ENCODE measurements at regions not wholly inside any gene's neighbourhood (a gene's known extent, or its start where the extent isn't known, plus 50 kb on each side); places are given as distances from the start of the nearest gene placed in this dataset.
"Not testable (repeated sequence)": the region's sequence is repeated elsewhere in the genome, so short reads cannot be mapped to it uniquely, and the experiment has no call there.

DNA sequence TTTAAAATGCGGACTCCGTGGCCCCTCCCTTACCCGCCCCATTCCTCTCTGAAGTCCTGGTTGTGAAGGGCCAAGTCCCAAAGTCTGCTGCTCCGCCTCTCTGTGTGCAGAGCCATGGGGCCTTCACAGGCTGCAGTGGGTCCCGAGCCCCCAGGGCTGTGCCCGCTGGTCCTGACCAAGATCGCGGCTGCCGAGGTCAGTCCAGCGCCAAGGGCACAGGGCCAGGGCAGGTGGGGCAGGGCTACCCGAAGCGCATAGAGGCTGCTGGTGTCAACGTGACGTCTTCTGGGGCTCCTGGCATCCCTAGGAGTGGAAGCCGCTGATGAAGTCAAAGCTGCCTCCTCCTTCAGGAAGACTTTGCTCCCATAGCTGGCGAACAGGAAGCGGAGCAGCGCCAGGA, 858.8 kb downstream of the TUBA3C start:
- ATAC-seq = not testable (repeated sequence)

- ATAC-seq = not testable (repeated sequence)
Measured at GRCh38 chr13:18319653-18320052, 862.0 kb downstream of the TUBA3C start.

- ATAC-seq = not testable (repeated sequence)
Measured at GRCh38 chr13:18303240-18303813, 878.3 kb downstream of the TUBA3C start.

DNA sequence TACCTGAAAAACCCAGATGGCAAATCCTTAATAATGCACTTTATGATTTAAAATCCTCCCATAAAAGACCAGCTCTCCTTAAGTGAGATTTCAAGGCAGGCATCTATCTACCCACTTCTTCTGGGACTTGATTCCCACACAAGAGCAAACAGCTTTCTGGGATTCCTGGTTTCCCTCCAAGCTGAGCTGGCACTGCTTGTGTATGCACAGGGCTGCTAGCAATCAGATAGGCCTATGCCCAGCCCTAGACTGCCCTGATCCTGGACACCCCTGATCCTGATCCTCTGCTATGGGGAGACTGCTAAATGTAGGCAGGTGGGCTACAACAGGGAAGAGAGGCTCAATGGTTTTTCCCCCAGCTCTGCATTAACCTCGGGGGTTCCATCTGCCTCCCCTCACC, 880.7 kb downstream of the TUBA3C start:
- not testable (repeated sequence) for ATAC-seq

DNA sequence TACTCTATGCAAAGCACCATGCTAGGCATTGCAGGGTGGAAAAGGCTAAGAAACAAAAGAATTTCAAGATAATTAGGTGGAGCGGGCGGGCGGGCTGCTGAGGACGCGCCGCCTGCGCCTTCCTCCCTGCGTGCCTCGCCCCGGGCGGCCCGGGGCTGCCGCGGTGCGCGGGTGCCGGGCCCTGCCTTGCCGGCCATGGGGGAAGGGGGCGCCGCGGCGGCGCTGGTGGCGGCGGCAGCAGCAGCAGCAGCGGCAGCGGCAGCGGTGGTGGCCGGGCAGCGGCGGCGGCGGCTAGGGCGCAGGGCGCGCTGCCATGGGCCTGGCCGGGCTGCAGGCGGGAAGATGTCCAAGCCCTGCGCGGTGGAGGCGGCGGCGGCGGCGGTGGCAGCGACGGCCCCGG, 884.3 kb downstream of the TUBA3C start:
- ATAC-seq = not testable (repeated sequence)

- ATAC-seq = not testable (repeated sequence)
Measured at GRCh38 chr13:18296617-18297016, 885.0 kb downstream of the TUBA3C start.

DNA sequence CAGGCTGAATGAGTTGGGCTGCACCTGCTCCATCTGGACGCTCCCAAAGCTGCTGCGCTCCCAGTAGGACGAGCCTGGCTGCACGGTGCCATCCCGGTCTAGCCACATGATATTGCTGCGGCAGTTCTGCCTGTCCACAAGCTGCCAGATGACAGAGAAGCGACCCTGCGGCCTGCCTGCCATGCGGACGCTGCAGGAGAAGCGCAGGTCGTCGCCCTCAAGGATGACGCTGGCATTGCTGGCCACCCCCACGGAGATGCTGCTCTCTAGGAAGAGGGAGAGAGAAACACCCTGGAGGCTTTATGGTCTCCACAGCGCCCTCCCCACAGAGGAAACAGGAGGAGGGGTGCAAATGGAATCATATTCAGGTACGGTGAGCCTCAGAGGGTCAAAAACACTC, 887.3 kb downstream of the TUBA3C start:
- ATAC-seq = not testable (repeated sequence)

GRCh38 chr13:18286848-18287247, 894.8 kb downstream of the TUBA3C start:
- not testable (repeated sequence) for ATAC-seq

DNA sequence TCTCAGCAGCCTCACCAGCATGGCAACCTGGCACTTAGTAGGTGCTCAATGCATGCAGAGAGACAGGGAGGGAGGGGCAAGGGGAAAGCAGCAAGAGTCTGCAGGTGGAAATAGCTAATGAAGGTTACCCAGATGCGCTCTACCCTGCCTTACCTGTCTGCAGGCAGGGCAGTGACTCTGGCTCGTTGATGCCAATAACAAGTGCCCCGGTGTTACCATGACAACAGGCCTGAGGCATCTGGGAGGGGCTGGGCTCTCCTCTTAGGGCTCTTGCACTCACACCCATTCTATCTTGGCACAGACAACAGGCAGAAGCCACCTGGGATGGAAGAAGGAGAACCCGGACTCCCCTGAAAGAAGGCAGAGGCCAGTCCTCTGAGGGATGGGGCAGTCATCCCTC, 896.0 kb downstream of the TUBA3C start:
- ATAC-seq = not testable (repeated sequence)

- ATAC-seq = not testable (repeated sequence)
Measured at GRCh38 chr13:18284040-18284439, 897.6 kb downstream of the TUBA3C start.

DNA sequence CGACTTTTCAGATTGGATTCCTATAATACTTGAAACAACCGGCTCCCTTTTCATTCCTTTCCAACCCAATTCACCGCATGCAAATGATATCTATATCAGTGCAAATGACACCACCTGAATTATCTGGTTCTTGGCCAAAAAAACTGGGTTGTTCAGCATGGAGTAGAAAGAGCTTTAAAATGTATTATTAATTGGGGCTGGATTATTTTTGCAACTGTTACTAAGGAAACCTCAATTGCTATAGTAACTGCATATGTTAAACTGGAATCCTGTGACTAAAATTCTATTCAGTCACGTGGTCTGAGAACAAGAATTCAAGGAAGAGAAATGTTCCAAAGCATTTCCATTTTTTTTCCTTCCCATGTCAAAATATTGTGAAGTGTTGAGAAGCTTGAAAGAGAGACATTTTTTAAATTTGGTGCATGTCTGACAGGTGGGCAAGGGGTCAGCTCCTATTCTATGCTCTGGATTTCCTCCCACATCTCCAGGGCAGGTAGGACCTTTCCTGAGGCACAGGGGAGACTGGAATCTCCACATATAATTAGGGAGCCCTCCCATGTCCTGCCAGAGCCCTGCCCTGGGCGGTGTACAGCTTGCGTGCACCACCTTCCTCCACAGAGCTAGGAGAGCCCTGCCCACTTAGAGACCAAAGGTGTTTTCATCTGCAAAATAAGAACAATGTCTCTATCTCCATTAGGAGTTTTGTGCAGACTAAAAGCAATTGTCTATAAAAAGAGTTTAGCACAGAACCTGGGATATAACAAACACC, 899.6 kb downstream of the TUBA3C start:
- ATAC-seq = not testable (repeated sequence)

GRCh38 chr13:18280904-18281828, 900.5 kb downstream of the TUBA3C start:
- not testable (repeated sequence) for ATAC-seq

DNA sequence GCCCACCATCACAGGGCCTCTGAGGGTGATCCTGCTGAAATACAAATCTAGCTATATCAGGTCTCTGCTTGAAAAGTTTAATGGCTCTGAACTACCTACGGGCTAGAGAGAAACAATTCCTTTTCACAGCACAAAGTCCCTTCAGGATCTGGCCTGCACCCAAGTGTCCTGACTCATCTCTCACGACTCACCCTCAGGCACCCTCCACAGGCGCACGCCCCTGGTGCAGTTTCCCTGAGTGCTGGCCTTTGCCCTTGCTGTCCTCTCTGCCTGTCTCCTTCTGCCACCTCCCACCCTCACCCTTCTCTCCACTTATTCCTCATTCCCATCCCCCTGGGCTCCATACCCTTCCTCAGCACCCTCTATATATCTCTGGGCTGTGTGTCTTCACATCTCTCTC, 901.7 kb downstream of the TUBA3C start:
- not testable (repeated sequence) for ATAC-seq

DNA sequence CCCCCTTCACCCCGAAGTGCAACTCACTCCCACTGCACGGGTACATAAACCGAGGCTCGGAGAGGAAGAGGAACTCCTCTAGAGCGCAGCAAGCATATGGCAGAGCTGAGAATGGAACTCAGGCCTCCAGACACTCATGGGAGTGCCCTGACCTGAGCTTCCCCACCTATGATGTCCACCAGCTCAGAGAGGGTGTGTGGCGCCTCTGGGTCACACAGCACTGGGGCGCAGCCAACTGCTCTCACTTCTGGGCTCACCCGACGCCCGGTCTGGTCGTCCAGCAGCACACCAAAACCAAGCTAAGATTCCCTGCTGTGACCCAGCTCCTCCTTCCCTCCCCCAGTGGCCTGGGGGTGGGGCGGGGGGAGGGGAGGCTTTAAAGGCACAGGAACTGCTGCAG, 904.3 kb downstream of the TUBA3C start:
- ATAC-seq = not testable (repeated sequence)

DNA sequence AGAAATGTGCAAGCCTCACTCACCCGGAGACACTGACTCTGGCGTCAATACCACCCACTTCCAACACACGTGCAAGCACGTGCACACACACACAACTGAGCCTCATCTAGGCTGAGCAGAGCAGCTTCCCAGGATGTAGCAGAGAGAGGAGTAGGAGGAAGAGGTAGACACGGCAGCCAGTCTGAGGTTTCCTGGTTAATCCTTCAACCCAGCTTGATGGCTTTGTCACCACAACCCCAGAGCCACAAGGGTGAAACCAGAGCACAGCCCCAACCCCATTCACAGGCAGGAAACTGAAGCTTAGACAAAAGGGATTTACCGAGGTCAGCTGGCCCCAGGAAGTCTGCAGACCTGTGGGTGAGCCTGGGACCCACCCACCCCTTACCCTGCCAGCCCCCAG, 905.3 kb downstream of the TUBA3C start:
- ATAC-seq = not testable (repeated sequence)

GRCh38 chr13:18273785-18274514, 907.7 kb downstream of the TUBA3C start:
- ATAC-seq = peak in 1 of 2 donors; percentile 48

DNA sequence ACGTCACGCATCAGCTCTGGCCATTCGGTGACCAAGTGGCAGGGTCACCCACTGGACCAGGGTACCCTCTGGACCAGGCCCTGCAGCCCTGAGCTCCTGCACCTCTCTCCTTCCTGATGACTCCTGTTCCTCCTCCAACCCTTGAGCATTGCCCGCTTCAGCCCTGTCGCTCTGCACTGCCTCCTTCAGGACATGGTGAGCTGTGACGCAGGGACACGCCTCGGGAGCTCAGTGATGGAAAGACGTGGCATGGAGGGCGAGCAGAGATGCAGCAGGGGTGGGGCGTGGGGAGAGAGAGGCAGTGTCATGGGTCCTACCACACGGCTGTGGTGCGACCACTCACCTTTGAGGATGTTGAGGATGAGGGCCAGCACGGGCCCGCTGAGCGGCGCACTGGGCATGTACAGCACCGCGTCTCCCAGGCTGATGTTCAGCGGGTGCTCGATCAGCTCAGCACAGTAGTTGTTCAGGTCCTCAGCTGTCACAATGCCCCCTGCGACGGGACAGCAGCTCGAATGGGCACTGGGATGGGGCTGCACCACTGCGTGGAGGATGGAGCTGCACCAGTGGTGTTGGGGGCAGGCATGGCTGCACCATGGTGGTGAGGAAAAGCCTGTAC, 922.7 kb downstream of the TUBA3C start:
- ATAC-seq = not testable (repeated sequence)

- not testable (repeated sequence) for ATAC-seq
Measured at GRCh38 chr13:18257686-18258085, 923.9 kb downstream of the TUBA3C start.

- ATAC-seq = not testable (repeated sequence)
Measured at GRCh38 chr13:18252848-18253247, 928.8 kb downstream of the TUBA3C start.

GRCh38 chr13:18248533-18249240, 932.9 kb downstream of the TUBA3C start:
- not testable (repeated sequence) for ATAC-seq

DNA sequence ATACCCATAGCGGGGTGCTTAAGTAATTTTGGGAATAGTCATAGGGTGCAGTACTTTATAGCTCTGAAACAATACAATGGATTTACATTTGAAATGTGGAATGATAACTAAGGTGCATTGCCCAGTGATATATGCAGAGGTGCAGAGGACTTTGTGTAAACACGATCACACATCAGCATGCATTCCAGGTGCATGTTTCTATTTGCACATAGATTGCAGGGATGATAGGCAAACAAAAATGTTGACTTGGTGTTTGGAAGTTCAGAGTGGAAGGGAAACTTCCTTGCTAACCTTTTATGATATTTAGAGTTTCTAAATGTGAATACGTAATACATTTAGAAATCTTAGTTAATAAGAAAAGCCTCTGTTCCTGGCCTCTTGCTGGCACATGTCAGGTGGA, 941.5 kb downstream of the TUBA3C start:
- ATAC-seq = not testable (repeated sequence)
